GM12874 (cell line): ENCODE measurements at regions not wholly inside any gene's neighbourhood (a gene's known extent, or its start where the extent isn't known, plus 50 kb on each side); places are given as distances from the start of the nearest gene placed in this dataset.

Experiments
- TF ChIP-seq, protein P1 (sequence below): IDR thresholded peaks from 2 replicates; pipeline ENCODE4 v1.5.1; 2011; ENCODE audit warnings: low read depth, mild to moderate bottlenecking, control low read depth, low read length, moderate library complexity; ENCODE audit not compliant: insufficient read depth

DNA sequence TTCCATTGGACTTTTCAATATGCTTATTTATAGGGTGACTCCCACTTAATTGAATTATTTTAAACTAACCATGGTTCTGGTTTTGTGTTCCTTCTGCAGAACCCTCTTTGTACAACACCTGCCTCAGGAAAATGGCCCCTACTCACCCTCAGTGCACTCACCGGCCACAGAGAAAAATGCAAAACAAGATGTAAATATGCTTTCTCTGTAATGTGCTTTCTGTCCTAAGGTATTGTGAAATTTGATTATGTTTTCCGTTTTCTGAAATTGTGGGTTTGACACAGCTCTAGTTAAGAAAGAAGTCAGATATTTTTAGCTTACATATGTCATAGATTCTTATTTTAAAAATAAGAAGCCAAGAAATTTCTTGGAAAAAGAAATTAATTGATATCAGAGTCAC, 357.7 kb upstream of the SMIM21 start:
- TF ChIP-seq, protein P1, sequence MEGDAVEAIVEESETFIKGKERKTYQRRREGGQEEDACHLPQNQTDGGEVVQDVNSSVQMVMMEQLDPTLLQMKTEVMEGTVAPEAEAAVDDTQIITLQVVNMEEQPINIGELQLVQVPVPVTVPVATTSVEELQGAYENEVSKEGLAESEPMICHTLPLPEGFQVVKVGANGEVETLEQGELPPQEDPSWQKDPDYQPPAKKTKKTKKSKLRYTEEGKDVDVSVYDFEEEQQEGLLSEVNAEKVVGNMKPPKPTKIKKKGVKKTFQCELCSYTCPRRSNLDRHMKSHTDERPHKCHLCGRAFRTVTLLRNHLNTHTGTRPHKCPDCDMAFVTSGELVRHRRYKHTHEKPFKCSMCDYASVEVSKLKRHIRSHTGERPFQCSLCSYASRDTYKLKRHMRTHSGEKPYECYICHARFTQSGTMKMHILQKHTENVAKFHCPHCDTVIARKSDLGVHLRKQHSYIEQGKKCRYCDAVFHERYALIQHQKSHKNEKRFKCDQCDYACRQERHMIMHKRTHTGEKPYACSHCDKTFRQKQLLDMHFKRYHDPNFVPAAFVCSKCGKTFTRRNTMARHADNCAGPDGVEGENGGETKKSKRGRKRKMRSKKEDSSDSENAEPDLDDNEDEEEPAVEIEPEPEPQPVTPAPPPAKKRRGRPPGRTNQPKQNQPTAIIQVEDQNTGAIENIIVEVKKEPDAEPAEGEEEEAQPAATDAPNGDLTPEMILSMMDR, result no peak

GRCh38 chr18:75784390-75784789, 356.9 kb upstream of the SMIM21 start:
- TF ChIP-seq, protein P1, result no peak

- TF ChIP-seq, protein P1, result no peak
Measured at GRCh38 chr18:75783566-75784281, 356.2 kb upstream of the SMIM21 start.

DNA sequence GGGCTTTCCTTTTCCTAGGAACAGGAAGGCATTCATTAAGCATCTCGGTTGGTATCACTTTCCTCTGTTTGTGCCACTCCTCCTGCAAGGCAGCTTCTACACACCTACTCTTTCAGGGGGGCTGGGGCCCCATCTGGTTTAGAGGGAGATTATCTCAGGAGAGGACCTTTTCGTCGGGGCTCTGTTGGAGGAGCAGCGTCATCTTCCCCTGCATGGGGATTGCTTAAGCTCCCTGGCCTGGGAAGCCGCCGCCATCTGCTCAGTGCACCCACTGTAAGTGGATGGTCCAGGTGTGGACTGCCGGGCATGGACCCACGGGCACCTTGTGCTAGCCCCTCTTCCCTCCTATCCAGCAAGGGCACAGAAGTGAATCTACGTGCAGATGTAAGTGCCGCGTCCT, 355.3 kb upstream of the SMIM21 start:
- TF ChIP-seq, protein P1, result no peak

GRCh38 chr18:75782204-75782603, 354.7 kb upstream of the SMIM21 start:
- TF ChIP-seq, protein P1, result no peak

DNA sequence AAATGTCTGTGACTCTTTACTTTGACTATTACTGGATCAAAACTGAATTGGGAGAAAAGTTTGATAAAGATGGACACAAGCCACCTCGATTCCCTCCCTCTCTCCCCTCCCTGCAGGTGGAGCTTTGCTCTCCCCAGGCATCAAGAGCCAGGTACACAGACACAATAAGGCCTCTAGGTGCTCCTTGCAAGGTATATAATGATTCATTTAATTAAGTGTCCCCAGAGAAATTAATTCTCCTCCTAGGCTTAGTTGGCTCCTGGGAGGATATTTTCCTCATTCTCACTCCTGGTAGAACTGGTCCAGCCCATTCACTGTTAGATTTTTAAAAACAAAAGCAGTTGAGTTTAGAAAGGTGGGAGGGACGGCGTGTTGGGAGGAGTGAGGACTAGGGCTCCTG, 352.4 kb upstream of the SMIM21 start:
- TF ChIP-seq, protein P1, result no peak

DNA sequence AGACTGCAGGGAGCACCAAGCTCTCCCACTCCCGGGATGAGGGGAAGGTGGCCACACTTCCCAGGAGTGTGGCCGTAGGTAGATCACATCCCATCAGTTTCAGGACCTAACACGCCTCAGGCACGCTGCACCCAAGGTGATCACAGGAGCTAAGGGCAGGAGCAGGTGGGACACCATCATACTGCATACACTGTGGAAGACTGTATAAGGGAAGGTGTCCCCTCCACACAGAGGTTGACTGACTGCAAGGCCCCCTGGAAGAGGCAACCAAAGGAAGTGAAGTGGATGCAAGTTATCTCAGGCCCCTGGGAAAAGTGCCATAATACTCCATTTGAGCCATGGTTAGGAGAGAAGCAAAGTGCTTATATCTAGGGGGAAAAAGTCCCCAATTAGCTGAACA, 351.9 kb upstream of the SMIM21 start:
- TF ChIP-seq, protein P1, result no peak
